ENCODE measurements at regions not wholly inside any gene's neighbourhood (a gene's known extent, or its start where the extent isn't known, plus 50 kb on each side); places are given as distances from the start of the nearest gene placed in this dataset.

DNA sequence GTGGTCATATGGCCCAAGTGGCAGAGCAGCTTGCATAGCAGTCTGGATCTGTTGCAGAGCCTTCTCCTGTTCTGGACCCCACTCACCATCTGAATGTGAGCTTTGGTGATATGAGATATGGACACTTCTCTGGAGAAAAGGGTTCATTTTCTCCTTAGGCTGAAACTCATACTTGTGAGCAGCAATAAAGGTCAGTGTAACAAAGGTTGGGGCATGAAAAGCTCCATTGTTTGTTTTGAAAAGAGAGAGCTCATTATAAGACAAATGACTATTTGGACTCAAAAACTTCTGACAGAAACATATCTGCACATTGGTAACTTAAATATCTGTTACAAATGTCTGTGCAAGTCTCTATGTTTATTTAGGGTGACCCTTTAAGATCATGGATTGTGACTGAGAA, 517.3 kb downstream of the MFSD1 start:
- TF ChIP-seq, protein P1, sequence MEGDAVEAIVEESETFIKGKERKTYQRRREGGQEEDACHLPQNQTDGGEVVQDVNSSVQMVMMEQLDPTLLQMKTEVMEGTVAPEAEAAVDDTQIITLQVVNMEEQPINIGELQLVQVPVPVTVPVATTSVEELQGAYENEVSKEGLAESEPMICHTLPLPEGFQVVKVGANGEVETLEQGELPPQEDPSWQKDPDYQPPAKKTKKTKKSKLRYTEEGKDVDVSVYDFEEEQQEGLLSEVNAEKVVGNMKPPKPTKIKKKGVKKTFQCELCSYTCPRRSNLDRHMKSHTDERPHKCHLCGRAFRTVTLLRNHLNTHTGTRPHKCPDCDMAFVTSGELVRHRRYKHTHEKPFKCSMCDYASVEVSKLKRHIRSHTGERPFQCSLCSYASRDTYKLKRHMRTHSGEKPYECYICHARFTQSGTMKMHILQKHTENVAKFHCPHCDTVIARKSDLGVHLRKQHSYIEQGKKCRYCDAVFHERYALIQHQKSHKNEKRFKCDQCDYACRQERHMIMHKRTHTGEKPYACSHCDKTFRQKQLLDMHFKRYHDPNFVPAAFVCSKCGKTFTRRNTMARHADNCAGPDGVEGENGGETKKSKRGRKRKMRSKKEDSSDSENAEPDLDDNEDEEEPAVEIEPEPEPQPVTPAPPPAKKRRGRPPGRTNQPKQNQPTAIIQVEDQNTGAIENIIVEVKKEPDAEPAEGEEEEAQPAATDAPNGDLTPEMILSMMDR (IDR thresholded peaks at IDR 0.05; ENCODE audit: low read depth, low read length): no peak
- no peak for TF ChIP-seq POLR2A (IDR thresholded peaks at IDR 0.05; ENCODE audit: extremely low read depth, insufficient read length)

Measured in NB4 (cell line).